ENCODE measurements at regions not wholly inside any gene's neighbourhood (a gene's known extent, or its start where the extent isn't known, plus 50 kb on each side); places are given as distances from the start of the nearest gene placed in this dataset.

DNA sequence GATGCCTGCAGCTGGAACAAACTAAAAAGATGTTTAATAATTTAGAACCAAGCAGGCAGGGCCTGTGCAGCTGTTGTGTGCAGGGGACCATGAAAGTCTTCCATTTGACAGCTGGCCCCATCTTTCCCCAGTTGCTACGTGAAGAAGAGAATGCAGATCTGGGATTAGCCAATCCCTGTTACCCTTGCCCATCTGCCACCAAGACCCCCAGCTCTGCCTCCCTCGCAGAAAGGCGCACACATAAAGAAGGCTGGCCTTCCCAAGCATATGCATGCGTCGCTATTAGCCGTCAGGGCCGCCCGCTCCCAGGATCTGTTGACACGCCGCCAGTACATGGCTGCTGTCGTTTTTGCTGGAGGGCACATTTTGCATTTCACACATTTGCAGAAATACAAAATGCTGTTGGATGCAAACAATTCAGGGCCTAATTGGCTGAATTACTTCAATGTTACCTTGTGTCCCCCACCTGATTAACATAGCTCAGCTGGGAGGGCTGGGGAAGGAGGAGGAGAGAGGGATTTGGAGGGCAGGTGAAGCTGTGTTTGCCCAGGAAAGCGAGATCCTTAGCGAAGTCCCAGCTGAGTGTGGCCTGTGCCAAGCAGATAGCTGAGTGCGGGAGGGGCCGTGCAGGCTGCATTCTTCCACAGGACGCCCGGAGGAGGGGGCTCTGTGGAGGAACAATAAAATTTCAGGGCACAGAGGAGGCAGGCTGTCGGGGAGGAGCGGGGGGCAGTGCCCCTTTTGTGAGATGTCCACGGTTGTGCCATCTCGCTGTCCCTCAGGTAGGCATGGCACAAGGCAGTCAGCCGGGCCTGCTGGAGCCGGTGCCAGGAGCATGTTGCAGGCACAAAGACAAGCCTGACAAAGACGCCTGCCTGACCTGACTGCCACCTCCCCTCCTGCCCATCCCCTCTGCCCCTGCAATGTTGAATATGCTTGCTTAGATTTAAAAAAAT, 443.0 kb upstream of the MKI67 start:
- no peaks in the 10 kb centered on the region for H3K36me3 ChIP-seq (ENCODE audit: insufficient read depth in 1 of 2, low read depth in 1 of 2)
- H3K27me3 ChIP-seq (ENCODE audit: insufficient read depth in 3 of 3, low read length in 2 of 3) = peaks cover 0 to 11% (median 4%) of the 10 kb centered on the region in 3 donors
- intact Hi-C loops (cut with DNase I) = no loop called here
- H3K9me3 ChIP-seq = no peaks in the 10 kb centered on the region
- H3K4me1 ChIP-seq = no peaks in the 10 kb centered on the region
- 64 to 78% (median 70%) methylated on average over 24 of the region's 24 CpGs for WGBS, 3 donors
- no peak for TF ChIP-seq CTCF (IDR thresholded peaks at IDR 0.05)
- DNase-seq (no peak), ATAC-seq (no peak)
- H3K27ac ChIP-seq = no peak overlapping the region
- H3K4me3 ChIP-seq = no peak overlapping the region

- intact Hi-C loops (cut with DNase I) = no loop called here
- Histone ChIP-seq H3K9me3 (no peaks in the 10 kb centered on the region), H3K4me1 (no peaks in the 10 kb centered on the region), H3K4me3 (no peak overlapping the region), H3K36me3 (ENCODE audit: insufficient read depth in 1 of 2, low read depth in 1 of 2) (no peaks in the 10 kb centered on the region), H3K27ac (no peak overlapping the region), H3K27me3 (ENCODE audit: insufficient read depth in 3 of 3, low read length in 2 of 3) (peaks cover 0 to 11% (median 4%) of the 10 kb centered on the region in 3 donors)
- TF ChIP-seq CTCF (IDR thresholded peaks at IDR 0.05) = no peak
- DNase-seq (no peak), ATAC-seq (no peak)
- 43 to 67% (median 51%) methylated on average over 12 of the region's 12 CpGs for WGBS, 3 donors
These were observed 444.2 kb upstream of the MKI67 start for GRCh38 chr10:128570319-128570995.

- Histone ChIP-seq H3K27me3 (ENCODE audit: insufficient read depth in 3 of 3, low read length in 2 of 3) (peaks cover 0 to 14% (median 4%) of the 10 kb centered on the region in 3 donors), H3K36me3 (ENCODE audit: insufficient read depth in 1 of 2, low read depth in 1 of 2) (no peaks in the 10 kb centered on the region), H3K27ac (no peak overlapping the region), H3K9me3 (no peaks in the 10 kb centered on the region), H3K4me3 (no peak overlapping the region), H3K4me1 (no peaks in the 10 kb centered on the region)
- TF ChIP-seq CTCF (IDR thresholded peaks at IDR 0.05) = no peak
- DNase-seq = no peak
- ATAC-seq = no peak
- 74 to 79% (median 78%) methylated on average over 4 of the region's 4 CpGs for WGBS, 3 donors
- intact Hi-C loops (cut with DNase I) = no loop called here
These were observed 444.8 kb upstream of the MKI67 start for GRCh38 chr10:128571071-128571470.

DNA sequence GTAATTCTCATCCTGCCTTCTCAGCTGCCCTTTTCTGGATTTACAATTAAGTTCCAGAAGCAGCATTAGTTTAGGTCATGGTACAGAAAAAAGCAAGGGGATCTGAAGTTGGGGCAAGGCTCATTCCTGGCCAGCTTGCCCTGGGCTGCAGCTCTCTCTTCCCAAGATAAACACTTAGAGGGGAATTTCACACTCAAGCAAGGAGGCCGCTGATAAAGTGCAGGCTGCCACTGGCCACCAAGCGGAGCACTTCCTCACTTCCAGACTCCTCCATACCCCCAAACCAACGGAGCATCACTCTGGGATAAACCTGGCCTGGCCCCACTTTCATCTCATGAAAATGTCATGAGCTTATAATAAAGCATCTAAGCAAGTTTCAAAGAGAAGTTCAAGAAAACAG, 445.5 kb upstream of the MKI67 start:
- intact Hi-C loops (cut with DNase I) = no loop called here
- no peaks in the 10 kb centered on the region for H3K4me1 ChIP-seq
- no peak for TF ChIP-seq CTCF (IDR thresholded peaks at IDR 0.05)
- DNase-seq (no peak), ATAC-seq (no peak)
- no peaks in the 10 kb centered on the region for H3K36me3 ChIP-seq (ENCODE audit: insufficient read depth in 1 of 2, low read depth in 1 of 2)
- WGBS, 3 donors = 82 to 86% (median 85%) methylated on average over 3 of the region's 3 CpGs
- H3K4me3 ChIP-seq = no peak overlapping the region
- H3K9me3 ChIP-seq = no peaks in the 10 kb centered on the region
- no peak overlapping the region for H3K27ac ChIP-seq
- peaks cover 0 to 15% (median 4%) of the 10 kb centered on the region in 3 donors for H3K27me3 ChIP-seq (ENCODE audit: insufficient read depth in 3 of 3, low read length in 2 of 3)
